Uterus (tissue), 2 donors: ENCODE measurements at regions not wholly inside any gene's neighbourhood (a gene's known extent, or its start where the extent isn't known, plus 50 kb on each side); places are given as distances from the start of the nearest gene placed in this dataset.

Experiments used
- CTCF ChIP-seq, 4 experiments: fragments of 200-600 bp in 2 of 4; fragments of 450-650 bp in 2 of 4; sonication (generic) in 2 of 4; IDR thresholded peaks; one replicate each; pipeline ENCODE4 v1.5.1; 2016 to 2019; ENCODE audit warnings: antibody characterized with exemption in 4 of 4, mild to moderate bottlenecking in 2 of 4, moderate library complexity in 1 of 4
- POLR2A ChIP-seq, 2 donors: fragments of 450-650 bp; IDR thresholded peaks; one replicate each; pipeline ENCODE4 v1.6.1; 2016; ENCODE audit warnings: antibody characterized with exemption in 2 of 2, mild to moderate bottlenecking in 1 of 2, moderate library complexity in 1 of 2

- TF ChIP-seq POLR2A (IDR thresholded peaks at IDR 0.05) (no peak), CTCF (IDR thresholded peaks at IDR 0.05) (no peak)
Measured at GRCh38 chr1:209510063-209510462, 73.5 kb upstream of the CAMK1G start.
